ENCODE measurements at regions not wholly inside any gene's neighbourhood (a gene's known extent, or its start where the extent isn't known, plus 50 kb on each side); places are given as distances from the start of the nearest gene placed in this dataset.
"Not testable (repeated sequence)": the region's sequence is repeated elsewhere in the genome, so short reads cannot be mapped to it uniquely, and the experiment has no call there.

GRCh38 chr1:196007763-196008162 lies 600.5 kb downstream of the KCNT2 start:
- H3K4me3 ChIP-seq (ENCODE audit: low read length) = no peak overlapping the region
- H3K36me3 ChIP-seq (ENCODE audit: control insufficient read depth, insufficient read depth, low read length) = no peaks in the 10 kb centered on the region
- WGBS (ENCODE audit: insufficient coverage, insufficient read length) = no CpG with 5 or more reads among the region's 1 CpG
- no peak for DNase-seq (ENCODE audit: low read depth, low spot score)
- no peaks in the 10 kb centered on the region for H3K27me3 ChIP-seq (ENCODE audit: control insufficient read depth, insufficient read depth, low read length)
- no peaks in the 10 kb centered on the region for H3K9me3 ChIP-seq (ENCODE audit: control insufficient read depth, insufficient read depth, low read length)
- no peak overlapping the region for H3K27ac ChIP-seq (ENCODE audit: low read length)
- no peaks in the 10 kb centered on the region for H3K4me1 ChIP-seq (ENCODE audit: control insufficient read depth, insufficient read depth, low read length)

DNA sequence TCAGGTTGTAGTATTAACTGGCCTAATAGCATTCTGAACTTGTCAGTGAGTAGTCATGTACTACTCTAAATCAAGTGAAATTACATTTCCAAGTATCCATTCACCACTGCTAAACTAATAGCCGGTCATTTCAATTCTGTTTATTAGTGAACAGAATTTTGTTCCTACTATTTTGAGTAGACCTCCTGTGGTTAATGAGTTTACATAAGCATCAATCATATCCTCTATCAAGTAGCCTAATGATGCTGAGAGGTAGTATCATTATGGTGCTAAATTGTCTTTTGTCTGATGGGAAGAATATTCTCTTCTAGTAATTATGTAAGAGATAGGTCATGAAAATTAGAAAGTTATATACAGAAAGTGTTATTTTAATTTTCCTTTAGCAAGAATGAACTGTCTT lies 602.8 kb downstream of the KCNT2 start:
- no peaks in the 10 kb centered on the region for H3K36me3 ChIP-seq (ENCODE audit: control insufficient read depth, insufficient read depth, low read length)
- H3K9me3 ChIP-seq (ENCODE audit: control insufficient read depth, insufficient read depth, low read length) = no peaks in the 10 kb centered on the region
- no peak for DNase-seq (ENCODE audit: low read depth, low spot score)
- no peak overlapping the region for H3K27ac ChIP-seq (ENCODE audit: low read length)
- no CpG with 5 or more reads among the region's 1 CpG for WGBS (ENCODE audit: insufficient coverage, insufficient read length)
- no peaks in the 10 kb centered on the region for H3K27me3 ChIP-seq (ENCODE audit: control insufficient read depth, insufficient read depth, low read length)
- no peaks in the 10 kb centered on the region for H3K4me1 ChIP-seq (ENCODE audit: control insufficient read depth, insufficient read depth, low read length)
- H3K4me3 ChIP-seq (ENCODE audit: low read length) = no peak overlapping the region

DNA sequence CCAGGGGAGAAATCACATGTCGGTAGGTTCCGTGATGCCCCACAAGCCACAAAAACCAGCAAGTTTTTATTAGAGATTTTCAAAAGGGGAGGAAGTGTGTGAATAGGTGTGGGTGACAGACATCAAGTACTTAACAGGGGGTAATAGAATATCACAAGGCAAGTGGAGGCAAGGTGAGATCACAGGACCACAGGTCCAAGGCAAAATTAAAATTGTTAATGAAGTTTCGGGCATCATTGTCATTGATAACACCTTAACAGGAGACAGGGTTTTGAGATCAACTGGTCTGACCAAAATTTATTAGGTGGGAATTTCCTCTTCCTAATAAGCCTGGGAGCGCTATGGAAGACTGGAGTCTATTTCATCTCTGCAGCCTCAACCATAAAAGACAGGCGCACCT lies 603.9 kb downstream of the KCNT2 start:
- no CpG with 5 or more reads among the region's 5 CpGs for WGBS (ENCODE audit: insufficient coverage, insufficient read length)
- DNase-seq (ENCODE audit: low read depth, low spot score) = peak; percentile 27
- H3K36me3 ChIP-seq (ENCODE audit: control insufficient read depth, insufficient read depth, low read length); H3K9me3 ChIP-seq (ENCODE audit: control insufficient read depth, insufficient read depth, low read length); H3K4me1 ChIP-seq (ENCODE audit: control insufficient read depth, insufficient read depth, low read length); H3K27ac ChIP-seq (ENCODE audit: low read length); H3K27me3 ChIP-seq (ENCODE audit: control insufficient read depth, insufficient read depth, low read length); H3K4me3 ChIP-seq (ENCODE audit: low read length): not testable (repeated sequence)

GRCh38 chr1:196002906-196003305 lies 605.3 kb downstream of the KCNT2 start:
- no peaks in the 10 kb centered on the region for H3K27me3 ChIP-seq (ENCODE audit: control insufficient read depth, insufficient read depth, low read length)
- H3K9me3 ChIP-seq (ENCODE audit: control insufficient read depth, insufficient read depth, low read length) = no peaks in the 10 kb centered on the region
- no peaks in the 10 kb centered on the region for H3K36me3 ChIP-seq (ENCODE audit: control insufficient read depth, insufficient read depth, low read length)
- no peaks in the 10 kb centered on the region for H3K4me1 ChIP-seq (ENCODE audit: control insufficient read depth, insufficient read depth, low read length)
- no peak overlapping the region for H3K4me3 ChIP-seq (ENCODE audit: low read length)
- H3K27ac ChIP-seq (ENCODE audit: low read length) = no peak overlapping the region
- DNase-seq (ENCODE audit: low read depth, low spot score) = no peak
- WGBS (ENCODE audit: insufficient coverage, insufficient read length) = no CpG with 5 or more reads among the region's 3 CpGs

DNA sequence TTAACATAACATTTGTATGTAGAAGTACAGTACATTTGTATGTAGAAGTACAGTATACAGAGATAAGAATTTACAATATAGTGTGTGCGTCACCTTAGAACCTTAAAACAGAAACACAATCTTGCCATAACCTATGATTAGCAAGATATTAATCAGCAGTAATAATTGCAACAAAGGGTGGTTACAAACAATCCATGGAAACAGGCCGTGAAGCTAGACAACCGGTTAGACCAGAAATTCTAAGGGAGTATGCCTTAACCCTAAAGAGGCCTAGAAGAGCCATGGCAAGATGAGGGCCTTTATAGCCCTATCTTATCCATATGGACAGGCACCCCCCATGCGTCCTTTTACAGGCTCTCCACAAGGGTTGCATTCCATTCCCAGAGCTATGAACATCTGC lies 605.9 kb downstream of the KCNT2 start:
- not testable (repeated sequence) for DNase-seq (ENCODE audit: low read depth, low spot score); H3K9me3 ChIP-seq (ENCODE audit: control insufficient read depth, insufficient read depth, low read length); H3K27me3 ChIP-seq (ENCODE audit: control insufficient read depth, insufficient read depth, low read length); H3K4me3 ChIP-seq (ENCODE audit: low read length); H3K36me3 ChIP-seq (ENCODE audit: control insufficient read depth, insufficient read depth, low read length); H3K27ac ChIP-seq (ENCODE audit: low read length); H3K4me1 ChIP-seq (ENCODE audit: control insufficient read depth, insufficient read depth, low read length)
- WGBS (ENCODE audit: insufficient coverage, insufficient read length) = no CpG with 5 or more reads among the region's 4 CpGs

DNA sequence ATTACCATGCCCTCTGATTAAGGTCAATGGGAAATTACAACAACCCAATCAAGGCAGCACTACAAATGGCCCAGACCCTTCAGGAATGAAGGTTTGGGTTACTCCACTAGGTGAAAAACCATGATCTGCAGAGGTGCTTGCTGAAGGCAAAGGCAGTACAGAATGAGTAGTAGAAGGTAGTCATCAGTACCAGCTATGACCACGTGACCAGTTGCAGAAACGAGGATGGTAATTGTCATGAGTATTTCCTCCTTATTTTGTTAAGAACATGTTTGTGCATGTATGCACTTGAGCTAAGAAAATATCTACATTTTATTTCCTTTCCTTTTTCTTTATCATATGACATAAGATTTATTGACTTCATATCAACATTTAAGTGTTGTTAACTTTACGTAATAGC lies 607.1 kb downstream of the KCNT2 start:
- H3K9me3 ChIP-seq (ENCODE audit: control insufficient read depth, insufficient read depth, low read length) = no peaks in the 10 kb centered on the region
- no peak overlapping the region for H3K27ac ChIP-seq (ENCODE audit: low read length)
- DNase-seq (ENCODE audit: low read depth, low spot score) = no peak
- no peaks in the 10 kb centered on the region for H3K4me1 ChIP-seq (ENCODE audit: control insufficient read depth, insufficient read depth, low read length)
- no peaks in the 10 kb centered on the region for H3K27me3 ChIP-seq (ENCODE audit: control insufficient read depth, insufficient read depth, low read length)
- no peak overlapping the region for H3K4me3 ChIP-seq (ENCODE audit: low read length)
- no peaks in the 10 kb centered on the region for H3K36me3 ChIP-seq (ENCODE audit: control insufficient read depth, insufficient read depth, low read length)
- WGBS (ENCODE audit: insufficient coverage, insufficient read length) = no CpG with 5 or more reads among the region's 3 CpGs

DNA sequence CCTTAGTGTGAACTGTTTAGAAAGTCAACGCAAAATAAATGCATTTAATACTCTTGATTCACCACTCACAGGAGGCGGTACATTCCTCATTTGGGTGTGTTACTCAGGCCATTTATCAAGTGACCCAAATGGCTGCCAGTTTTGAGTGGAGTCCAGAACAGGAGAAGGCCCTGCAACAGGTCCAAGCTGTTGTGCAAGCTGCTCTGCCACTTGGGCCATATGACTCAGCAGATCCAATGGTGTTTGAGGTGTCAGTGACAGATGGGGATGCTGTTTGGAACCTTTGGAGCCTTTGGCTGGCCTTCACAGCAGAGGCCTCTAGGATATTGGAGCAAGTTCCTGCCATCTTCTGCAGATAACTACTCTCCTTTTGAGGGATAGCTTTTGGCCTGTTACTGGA lies 609.2 kb downstream of the KCNT2 start:
- Histone ChIP-seq H3K27me3 (ENCODE audit: control insufficient read depth, insufficient read depth, low read length) (no peaks in the 10 kb centered on the region), H3K4me1 (ENCODE audit: control insufficient read depth, insufficient read depth, low read length) (no peaks in the 10 kb centered on the region), H3K36me3 (ENCODE audit: control insufficient read depth, insufficient read depth, low read length) (no peaks in the 10 kb centered on the region), H3K27ac (ENCODE audit: low read length) (no peak overlapping the region), H3K4me3 (ENCODE audit: low read length) (no peak overlapping the region), H3K9me3 (ENCODE audit: control insufficient read depth, insufficient read depth, low read length) (no peaks in the 10 kb centered on the region)
- no CpG with 5 or more reads among the region's 2 CpGs for WGBS (ENCODE audit: insufficient coverage, insufficient read length)
- no peak for DNase-seq (ENCODE audit: low read depth, low spot score)

GRCh38 chr1:195981448-195982139 lies 626.6 kb downstream of the KCNT2 start:
- Histone ChIP-seq H3K27ac (ENCODE audit: low read length) (no peak overlapping the region), H3K27me3 (ENCODE audit: control insufficient read depth, insufficient read depth, low read length) (no peaks in the 10 kb centered on the region), H3K4me3 (ENCODE audit: low read length) (no peak overlapping the region), H3K4me1 (ENCODE audit: control insufficient read depth, insufficient read depth, low read length) (no peaks in the 10 kb centered on the region), H3K36me3 (ENCODE audit: control insufficient read depth, insufficient read depth, low read length) (no peaks in the 10 kb centered on the region), H3K9me3 (ENCODE audit: control insufficient read depth, insufficient read depth, low read length) (no peaks in the 10 kb centered on the region)
- no peak for DNase-seq (ENCODE audit: low read depth, low spot score)
- WGBS (ENCODE audit: insufficient coverage, insufficient read length) = no CpG with 5 or more reads among the region's 3 CpGs

DNA sequence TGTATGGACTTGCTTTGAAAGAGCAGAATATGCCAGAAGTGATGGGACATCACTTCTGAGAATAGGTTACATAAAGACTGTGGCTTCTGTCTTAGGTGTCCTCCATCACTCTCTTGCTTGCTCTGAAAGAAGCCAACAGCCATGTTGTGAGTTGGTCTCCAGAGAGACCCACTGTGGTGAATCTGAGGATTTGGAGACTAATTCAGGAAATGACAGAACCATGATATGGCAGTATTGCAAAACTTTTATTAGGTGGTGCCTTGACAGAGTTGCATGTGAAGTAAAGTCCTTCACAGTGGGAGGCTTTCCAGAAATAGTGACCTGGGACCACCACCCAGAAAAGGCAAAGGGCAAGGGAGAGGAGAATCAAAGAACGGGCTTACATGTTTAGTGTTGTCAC lies 628.6 kb downstream of the KCNT2 start:
- H3K4me3 ChIP-seq (ENCODE audit: low read length) = no peak overlapping the region
- H3K9me3 ChIP-seq (ENCODE audit: control insufficient read depth, insufficient read depth, low read length) = no peaks in the 10 kb centered on the region
- H3K27ac ChIP-seq (ENCODE audit: low read length) = no peak overlapping the region
- H3K27me3 ChIP-seq (ENCODE audit: control insufficient read depth, insufficient read depth, low read length) = no peaks in the 10 kb centered on the region
- H3K4me1 ChIP-seq (ENCODE audit: control insufficient read depth, insufficient read depth, low read length) = no peaks in the 10 kb centered on the region
- DNase-seq (ENCODE audit: low read depth, low spot score) = no peak
- H3K36me3 ChIP-seq (ENCODE audit: control insufficient read depth, insufficient read depth, low read length) = no peaks in the 10 kb centered on the region
- WGBS (ENCODE audit: insufficient coverage, insufficient read length) = no CpG with 5 or more reads among the region's 1 CpG

- no CpG with 5 or more reads among the region's 1 CpG for WGBS (ENCODE audit: insufficient coverage, insufficient read length)
- H3K9me3 ChIP-seq (ENCODE audit: control insufficient read depth, insufficient read depth, low read length) = no peaks in the 10 kb centered on the region
- H3K27ac ChIP-seq (ENCODE audit: low read length) = no peak overlapping the region
- no peak for DNase-seq (ENCODE audit: low read depth, low spot score)
- H3K4me3 ChIP-seq (ENCODE audit: low read length) = no peak overlapping the region
- no peaks in the 10 kb centered on the region for H3K36me3 ChIP-seq (ENCODE audit: control insufficient read depth, insufficient read depth, low read length)
- H3K4me1 ChIP-seq (ENCODE audit: control insufficient read depth, insufficient read depth, low read length) = no peaks in the 10 kb centered on the region
- no peaks in the 10 kb centered on the region for H3K27me3 ChIP-seq (ENCODE audit: control insufficient read depth, insufficient read depth, low read length)
Observed at GRCh38 chr1:195973311-195973904, 634.8 kb downstream of the KCNT2 start.

GRCh38 chr1:195971589-195971988 lies 636.7 kb downstream of the KCNT2 start:
- H3K4me3 ChIP-seq (ENCODE audit: low read length) = no peak overlapping the region
- no CpG with 5 or more reads among the region's 1 CpG for WGBS (ENCODE audit: insufficient coverage, insufficient read length)
- DNase-seq (ENCODE audit: low read depth, low spot score) = no peak
- no peak overlapping the region for H3K27ac ChIP-seq (ENCODE audit: low read length)
- no peaks in the 10 kb centered on the region for H3K9me3 ChIP-seq (ENCODE audit: control insufficient read depth, insufficient read depth, low read length)
- H3K27me3 ChIP-seq (ENCODE audit: control insufficient read depth, insufficient read depth, low read length) = no peaks in the 10 kb centered on the region
- no peaks in the 10 kb centered on the region for H3K4me1 ChIP-seq (ENCODE audit: control insufficient read depth, insufficient read depth, low read length)
- H3K36me3 ChIP-seq (ENCODE audit: control insufficient read depth, insufficient read depth, low read length) = no peaks in the 10 kb centered on the region

All from iPS DF 6.9 (cell line).